ENCODE measurements at regions not wholly inside any gene's neighbourhood (a gene's known extent, or its start where the extent isn't known, plus 50 kb on each side); places are given as distances from the start of the nearest gene placed in this dataset.

- H4K20me1 ChIP-seq (replicated peaks; ENCODE audit: insufficient read depth), result no peaks in the 10 kb centered on the region; the same call in 1 of the 2 replicates
- H3F3A ChIP-seq (replicated peaks; ENCODE audit: low read depth), result no peaks in the 10 kb centered on the region
- no peaks in the 10 kb centered on the region; the same call in 2 of the 3 replicates for H3K4me1 Mint-ChIP-seq
- H3K27ac Mint-ChIP-seq, result no peak overlapping the region
- no peaks in the 10 kb centered on the region for H3K36me3 Mint-ChIP-seq (ENCODE audit: low read depth)
- H3K9me3 Mint-ChIP-seq, result no peaks in the 10 kb centered on the region
- no peaks in the 10 kb centered on the region for H3K4me1 ChIP-seq (ENCODE audit: insufficient read depth)
- H3K27ac ChIP-seq (ENCODE audit: low read depth), result no peak overlapping the region
- no peak overlapping the region for H3K4me3 ChIP-seq
- no peak for DNase-seq (ENCODE audit: low spot score)
- H3K4me3 Mint-ChIP-seq, result no peak overlapping the region
- TF ChIP-seq STAT1 (IDR thresholded peaks at IDR 0.05; ENCODE audit: unreplicated experiment), result no peak
- TF ChIP-seq ZNF331 (CRISPR knock-in tag; IDR thresholded peaks at IDR 0.05; ENCODE audit: low read depth), result no peak
- no peak for TF ChIP-seq EZH2 (IDR thresholded peaks at IDR 0.05; ENCODE audit: low read depth, unreplicated experiment)
- TF ChIP-seq JUNB (IDR thresholded peaks at IDR 0.05; ENCODE audit: unreplicated experiment), result no peak
- no peak for TF ChIP-seq EZH2phosphoT487 (IDR thresholded peaks at IDR 0.05; ENCODE audit: unreplicated experiment)
- TF ChIP-seq CTCF (conservative IDR thresholded peaks at IDR 0.05; ENCODE audit: low read depth in 2 of 2), result no peak
- TF ChIP-seq NANOG (IDR thresholded peaks at IDR 0.05; ENCODE audit: borderline replicate concordance), result no peak
- TF ChIP-seq POLR2AphosphoS5 (IDR thresholded peaks at IDR 0.05; ENCODE audit: low read depth), result no peak
- no peak for TF ChIP-seq REST (IDR thresholded peaks at IDR 0.05; ENCODE audit: unreplicated experiment)
- no peak for TF ChIP-seq ETS1 (IDR thresholded peaks at IDR 0.05)
- TF ChIP-seq CREB1 (CRISPR knock-in tag; IDR thresholded peaks at IDR 0.05; ENCODE audit: low read depth), result no peak
- TF ChIP-seq ZNF462 (CRISPR knock-in tag; IDR thresholded peaks at IDR 0.05), result no peak
- no peak for TF ChIP-seq ZNF114 (CRISPR knock-in tag; IDR thresholded peaks at IDR 0.05)
- no peaks in the 10 kb centered on the region for H3K9me2 ChIP-seq (ENCODE audit: insufficient read depth)
- ATAC-seq, result no peak
- no peak overlapping the region; the same call in 1 of the 2 replicates for H2AFZ ChIP-seq
- no peaks in the 10 kb centered on the region for H3K27me3 ChIP-seq (ENCODE audit: insufficient read depth)
- H3K79me2 ChIP-seq (replicated peaks; ENCODE audit: insufficient read depth), result no peaks in the 10 kb centered on the region
- H3K4me2 ChIP-seq, result no peak overlapping the region
- peaks cover 2% of the 10 kb centered on the region for H3K27me3 Mint-ChIP-seq (ENCODE audit: insufficient read depth, low read depth, poor library complexity)
- no peaks in the 10 kb centered on the region for H3K36me3 ChIP-seq (ENCODE audit: insufficient read depth)
Observed at GRCh38 chr10:28881171-28881882, 204.0 kb downstream of the BAMBI start.

All from GM23338 (cell line).